ENCODE measurements at regions not wholly inside any gene's neighbourhood (a gene's known extent, or its start where the extent isn't known, plus 50 kb on each side); places are given as distances from the start of the nearest gene placed in this dataset.

- CTCF ChIA-PET: no interaction called here
Observed at GRCh38 chr15:69949485-69949884, 148.2 kb downstream of the TLE3 start.

DNA sequence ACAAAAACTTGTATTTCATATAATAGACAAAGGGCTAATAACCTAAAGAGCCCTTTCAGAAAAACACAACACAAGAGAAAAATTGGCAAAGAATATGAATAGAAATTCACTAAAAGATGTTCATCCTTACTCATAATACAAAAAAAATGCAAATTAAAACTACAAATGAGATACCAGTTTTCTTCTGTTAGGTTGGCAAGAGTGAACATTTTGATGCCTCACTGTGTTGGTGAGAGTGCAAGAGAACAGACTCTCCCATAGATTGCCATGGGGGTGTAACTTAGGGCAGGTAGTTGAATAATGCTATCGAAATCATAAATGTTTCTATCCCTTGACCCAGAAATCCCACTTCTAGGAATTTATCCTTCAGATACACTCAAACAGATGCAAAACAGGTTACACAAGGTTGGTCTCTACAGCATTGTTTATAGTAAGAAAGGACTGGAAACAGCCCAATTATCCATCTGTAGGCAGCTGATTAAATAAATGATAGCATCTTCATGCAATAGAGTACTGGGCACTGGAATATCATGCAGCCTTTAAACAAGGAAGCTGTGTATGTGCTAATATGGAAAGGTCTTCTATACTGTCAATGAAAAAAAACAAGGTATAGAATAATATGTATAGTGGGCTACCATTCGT lies 146.3 kb downstream of the TLE3 start:
- ChIA-PET POLR2A (no interaction called here), CTCF (no interaction called here)
- no peak for DNase-seq (ENCODE audit: extremely low spot score)
- TF ChIP-seq SUZ12 (IDR thresholded peaks at IDR 0.05) (no peak), LEF1 (IDR thresholded peaks at IDR 0.05; ENCODE audit: borderline replicate concordance) (no peak)

More at GRCh38 chr15:69949485-69949884, 148.2 kb downstream of the TLE3 start:
- no peak for TF ChIP-seq SUZ12 (IDR thresholded peaks at IDR 0.05)
- TF ChIP-seq ELF4 (IDR thresholded peaks at IDR 0.05): no peak
- TF ChIP-seq ZNF384 (IDR thresholded peaks at IDR 0.05): no peak
- TF ChIP-seq TARDBP (IDR thresholded peaks at IDR 0.05): no peak
- no peak for TF ChIP-seq PKNOX1 (IDR thresholded peaks at IDR 0.05)
- TF ChIP-seq LEF1 (IDR thresholded peaks at IDR 0.05; ENCODE audit: borderline replicate concordance): no peak
- TF ChIP-seq NFRKB (IDR thresholded peaks at IDR 0.05): no peak
- TF ChIP-seq HDGF (IDR thresholded peaks at IDR 0.05; ENCODE audit: borderline replicate concordance): no peak
- TF ChIP-seq L3MBTL2 (conservative IDR thresholded peaks at IDR 0.05): no peak
- no peak for TF ChIP-seq FOXK2 (IDR thresholded peaks at IDR 0.05)
- TF ChIP-seq ARNT (IDR thresholded peaks at IDR 0.05): no peak
- POLR2A ChIA-PET: no interaction called here
- DNase-seq (ENCODE audit: extremely low spot score): no peak

DNA sequence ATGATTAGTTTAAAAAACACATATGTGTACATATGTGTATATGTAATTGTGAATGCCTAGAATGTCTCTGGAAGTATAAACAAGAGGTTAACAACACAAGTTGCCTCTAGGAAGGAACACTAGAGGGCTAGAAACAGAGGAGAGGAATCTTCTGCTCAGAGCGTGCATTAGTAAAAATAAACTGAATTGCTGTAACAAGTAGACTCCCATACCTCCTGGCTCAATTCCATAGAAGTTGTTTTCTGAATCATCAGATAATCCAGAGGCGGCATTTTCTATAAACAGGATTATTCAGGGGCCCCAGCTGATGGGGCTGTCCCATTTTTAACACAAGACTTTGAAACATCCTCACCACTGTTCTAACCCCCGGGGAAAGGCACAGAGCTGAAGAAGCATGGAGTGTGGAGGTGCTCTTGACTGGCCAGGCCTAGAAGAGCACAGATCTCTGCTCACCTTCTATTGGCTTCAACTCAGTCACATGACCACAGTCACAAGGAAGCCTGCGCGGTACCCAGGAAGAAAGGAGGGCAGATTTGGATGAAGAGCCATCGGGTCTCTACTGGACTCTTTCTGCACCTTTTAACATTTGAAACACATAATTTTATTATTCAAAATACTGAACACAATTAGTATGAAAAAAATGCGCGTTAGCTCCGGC lies 145.7 kb downstream of the TLE3 start:
- TF ChIP-seq ELF4 (IDR thresholded peaks at IDR 0.05): no peak
- TF ChIP-seq L3MBTL2 (conservative IDR thresholded peaks at IDR 0.05): no peak
- no peak for TF ChIP-seq BHLHE40 (IDR thresholded peaks at IDR 0.05; ENCODE audit: borderline replicate concordance)
- no peak for TF ChIP-seq FOXA1 (IDR thresholded peaks at IDR 0.05)
- TF ChIP-seq ZNF384 (IDR thresholded peaks at IDR 0.05): no peak
- no peak for TF ChIP-seq PKNOX1 (IDR thresholded peaks at IDR 0.05)
- TF ChIP-seq HDGF (IDR thresholded peaks at IDR 0.05; ENCODE audit: borderline replicate concordance): no peak
- no peak for TF ChIP-seq SP1 (IDR thresholded peaks at IDR 0.05)
- no peak for TF ChIP-seq SUZ12 (IDR thresholded peaks at IDR 0.05)
- TF ChIP-seq ARNT (IDR thresholded peaks at IDR 0.05): no peak
- TF ChIP-seq CTBP1 (IDR thresholded peaks at IDR 0.05; ENCODE audit: borderline replicate concordance): no peak
- TF ChIP-seq LEF1 (IDR thresholded peaks at IDR 0.05; ENCODE audit: borderline replicate concordance): no peak
- TF ChIP-seq FOXK2 (IDR thresholded peaks at IDR 0.05): no peak
- TF ChIP-seq FOXM1 (IDR thresholded peaks at IDR 0.05; ENCODE audit: borderline replicate concordance): no peak
- TF ChIP-seq NFRKB (IDR thresholded peaks at IDR 0.05): no peak
- TF ChIP-seq TARDBP (IDR thresholded peaks at IDR 0.05): no peak
- DNase-seq (ENCODE audit: extremely low spot score): no peak
- CTCF ChIA-PET: interaction anchor here (0.6 kb wide), 1 partner anchor 450 kb away, joined by 3 read pairs; no protein-coding TSS in a partner anchor
- POLR2A ChIA-PET: no interaction called here

DNA sequence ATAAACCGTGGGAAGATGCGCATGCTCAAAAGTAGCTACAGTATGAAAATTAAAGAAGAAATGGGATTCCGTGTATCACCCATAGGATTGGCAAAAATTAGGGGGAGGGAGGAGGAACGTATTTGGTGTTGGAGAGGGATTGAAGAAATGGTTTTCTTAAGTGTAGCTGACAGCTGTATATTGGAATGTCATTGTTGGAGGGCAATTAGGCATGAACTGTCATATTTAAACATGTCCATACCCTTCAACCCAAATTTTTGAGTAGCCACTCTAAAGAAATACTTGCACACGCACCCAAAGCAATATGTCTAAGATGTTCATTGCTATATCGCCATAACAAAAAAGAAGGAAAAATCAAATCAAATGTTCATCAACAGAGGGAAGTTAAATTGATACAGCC lies 144.7 kb downstream of the TLE3 start:
- CTCF ChIA-PET: no interaction called here

GRCh38 chr15:69953816-69954215 lies 143.9 kb downstream of the TLE3 start:
- no peak for TF ChIP-seq CTBP1 (IDR thresholded peaks at IDR 0.05; ENCODE audit: borderline replicate concordance)
- TF ChIP-seq NFRKB (IDR thresholded peaks at IDR 0.05): no peak
- no peak for TF ChIP-seq TARDBP (IDR thresholded peaks at IDR 0.05)
- ChIA-PET CTCF (interaction anchor here (0.5 kb wide), 1 partner anchor 513 kb away, joined by 3 read pairs; no protein-coding TSS in a partner anchor), POLR2A (no interaction called here)
- no peak for DNase-seq (ENCODE audit: extremely low spot score)

More for the DNA sequence above, 144.7 kb downstream of the TLE3 start:
- no peak for DNase-seq (ENCODE audit: extremely low spot score)
- POLR2A ChIA-PET: no interaction called here
- TF ChIP-seq LEF1 (IDR thresholded peaks at IDR 0.05; ENCODE audit: borderline replicate concordance): no peak
- no peak for TF ChIP-seq FOXA1 (IDR thresholded peaks at IDR 0.05)
- TF ChIP-seq NFRKB (IDR thresholded peaks at IDR 0.05): no peak
- TF ChIP-seq PKNOX1 (IDR thresholded peaks at IDR 0.05): no peak
- no peak for TF ChIP-seq FOXM1 (IDR thresholded peaks at IDR 0.05; ENCODE audit: borderline replicate concordance)
- TF ChIP-seq BHLHE40 (IDR thresholded peaks at IDR 0.05; ENCODE audit: borderline replicate concordance): no peak
- TF ChIP-seq TARDBP (IDR thresholded peaks at IDR 0.05): no peak
- no peak for TF ChIP-seq SP1 (IDR thresholded peaks at IDR 0.05)
- no peak for TF ChIP-seq ZNF384 (IDR thresholded peaks at IDR 0.05)
- no peak for TF ChIP-seq ELF4 (IDR thresholded peaks at IDR 0.05)
- no peak for TF ChIP-seq L3MBTL2 (conservative IDR thresholded peaks at IDR 0.05)
- TF ChIP-seq SUZ12 (IDR thresholded peaks at IDR 0.05): no peak
- no peak for TF ChIP-seq HDGF (IDR thresholded peaks at IDR 0.05; ENCODE audit: borderline replicate concordance)
- no peak for TF ChIP-seq ARNT (IDR thresholded peaks at IDR 0.05)
- TF ChIP-seq FOXK2 (IDR thresholded peaks at IDR 0.05): no peak
- TF ChIP-seq CTBP1 (IDR thresholded peaks at IDR 0.05; ENCODE audit: borderline replicate concordance): no peak

DNA sequence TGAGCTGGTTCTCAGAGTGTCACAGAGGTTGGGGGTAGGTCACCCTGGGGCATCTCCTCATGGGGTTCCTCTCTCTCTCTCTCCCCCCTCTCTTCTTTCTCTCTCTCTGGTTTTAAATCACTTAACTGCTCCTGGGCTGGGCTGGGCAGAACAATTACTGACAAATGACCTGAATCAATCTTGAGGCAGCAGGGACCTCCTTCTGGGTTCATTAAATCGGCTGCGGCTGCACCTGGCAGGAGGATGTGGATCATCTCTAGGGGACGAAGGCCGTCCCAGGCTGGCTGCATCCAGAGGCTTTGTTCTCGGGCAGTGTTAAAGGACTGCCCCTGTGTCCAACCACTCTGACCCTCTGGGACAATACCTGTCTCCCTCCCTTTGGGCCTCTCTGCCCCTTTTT lies 143.1 kb downstream of the TLE3 start:
- ChIA-PET CTCF (no interaction called here), POLR2A (no interaction called here)
- no peak for TF ChIP-seq TARDBP (IDR thresholded peaks at IDR 0.05)
- TF ChIP-seq SUZ12 (IDR thresholded peaks at IDR 0.05): no peak
- TF ChIP-seq L3MBTL2 (conservative IDR thresholded peaks at IDR 0.05): no peak
- TF ChIP-seq SP1 (IDR thresholded peaks at IDR 0.05): no peak
- TF ChIP-seq FOXK2 (IDR thresholded peaks at IDR 0.05): no peak
- no peak for TF ChIP-seq NFRKB (IDR thresholded peaks at IDR 0.05)
- no peak for TF ChIP-seq ARNT (IDR thresholded peaks at IDR 0.05)
- TF ChIP-seq PKNOX1 (IDR thresholded peaks at IDR 0.05): no peak
- DNase-seq (ENCODE audit: extremely low spot score): no peak

Measured in HEK293T (cell line).